ENCODE measurements at regions not wholly inside any gene's neighbourhood (a gene's known extent, or its start where the extent isn't known, plus 50 kb on each side); places are given as distances from the start of the nearest gene placed in this dataset.

DNA sequence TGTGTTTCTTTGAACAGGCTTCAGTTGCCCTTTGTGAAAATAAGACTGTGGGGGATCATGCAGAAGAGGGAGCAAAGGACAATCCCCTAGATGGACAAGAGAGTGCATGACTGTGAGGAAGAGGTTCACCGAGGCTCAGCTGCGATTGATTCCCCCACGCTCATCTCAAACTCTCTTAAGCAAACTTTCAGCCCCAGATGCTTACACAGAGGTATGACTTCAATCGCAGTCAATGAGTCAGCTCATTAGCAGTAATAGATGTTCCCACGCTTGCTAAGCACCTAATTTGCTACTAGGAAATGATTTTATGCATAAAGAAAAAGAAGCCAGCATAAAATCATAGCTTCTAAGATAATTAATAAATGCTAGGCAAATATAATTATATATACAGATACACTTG lies 2256.1 kb upstream of the AGA start:
- TF ChIP-seq, protein P1, sequence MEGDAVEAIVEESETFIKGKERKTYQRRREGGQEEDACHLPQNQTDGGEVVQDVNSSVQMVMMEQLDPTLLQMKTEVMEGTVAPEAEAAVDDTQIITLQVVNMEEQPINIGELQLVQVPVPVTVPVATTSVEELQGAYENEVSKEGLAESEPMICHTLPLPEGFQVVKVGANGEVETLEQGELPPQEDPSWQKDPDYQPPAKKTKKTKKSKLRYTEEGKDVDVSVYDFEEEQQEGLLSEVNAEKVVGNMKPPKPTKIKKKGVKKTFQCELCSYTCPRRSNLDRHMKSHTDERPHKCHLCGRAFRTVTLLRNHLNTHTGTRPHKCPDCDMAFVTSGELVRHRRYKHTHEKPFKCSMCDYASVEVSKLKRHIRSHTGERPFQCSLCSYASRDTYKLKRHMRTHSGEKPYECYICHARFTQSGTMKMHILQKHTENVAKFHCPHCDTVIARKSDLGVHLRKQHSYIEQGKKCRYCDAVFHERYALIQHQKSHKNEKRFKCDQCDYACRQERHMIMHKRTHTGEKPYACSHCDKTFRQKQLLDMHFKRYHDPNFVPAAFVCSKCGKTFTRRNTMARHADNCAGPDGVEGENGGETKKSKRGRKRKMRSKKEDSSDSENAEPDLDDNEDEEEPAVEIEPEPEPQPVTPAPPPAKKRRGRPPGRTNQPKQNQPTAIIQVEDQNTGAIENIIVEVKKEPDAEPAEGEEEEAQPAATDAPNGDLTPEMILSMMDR (IDR thresholded peaks at IDR 0.05) = no peak
- TF ChIP-seq POLR2A (IDR thresholded peaks at IDR 0.05) = no peak

Measured in heart left ventricle (tissue), 13 donors.